KBM-7 (cell line): ENCODE measurements at regions not wholly inside any gene's neighbourhood (a gene's known extent, or its start where the extent isn't known, plus 50 kb on each side); places are given as distances from the start of the nearest gene placed in this dataset.
A peak's percentile ranks its signal among the peaks of the same experiment; 100 is the strongest.

ENCODE experiments used
- DNase-seq: peaks from one replicate; pipeline ENCODE4 v3.0.0-alpha.2; 2015
- in situ Hi-C: fragments of 300-500 bp; cut with MboI; formaldehyde crosslinking; loops from 2 replicates; pipeline ENCODE4 v1.14.3; 2020; ENCODE audit warnings: low sequenced_read_pairs, low pct_unique_long_range_greater_than_20kb, mixed read lengths

GRCh38 chr1:77632216-77632615 lies 50.2 kb downstream of the ZZZ3 start:
- DNase-seq = peak; percentile 53
- in situ Hi-C loops = no loop called here

DNA sequence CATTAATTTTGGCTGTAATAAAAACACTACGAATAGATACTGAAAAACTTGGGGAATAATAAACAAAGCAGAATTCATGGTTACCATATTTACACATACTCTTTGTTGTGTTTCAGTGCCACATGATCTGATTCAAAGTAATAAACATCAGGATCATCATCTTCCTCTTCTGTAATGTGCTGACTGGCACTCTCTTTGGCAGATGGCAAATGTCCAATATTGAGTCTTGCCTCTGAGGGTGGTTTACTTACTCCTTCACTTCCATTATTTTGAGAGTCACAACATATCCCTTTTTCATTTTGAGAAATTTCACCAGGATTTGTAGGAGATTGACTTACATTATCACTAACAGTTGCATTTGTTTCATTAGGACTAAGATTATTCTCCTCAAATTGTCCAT lies 50.7 kb downstream of the ZZZ3 start:
- in situ Hi-C loops = no loop called here

GRCh38 chr1:77631302-77631701 lies 51.2 kb downstream of the ZZZ3 start:
- in situ Hi-C loops = no loop called here
- DNase-seq = no peak

More for the DNA sequence above, 50.7 kb downstream of the ZZZ3 start:
- no peak for DNase-seq

DNA sequence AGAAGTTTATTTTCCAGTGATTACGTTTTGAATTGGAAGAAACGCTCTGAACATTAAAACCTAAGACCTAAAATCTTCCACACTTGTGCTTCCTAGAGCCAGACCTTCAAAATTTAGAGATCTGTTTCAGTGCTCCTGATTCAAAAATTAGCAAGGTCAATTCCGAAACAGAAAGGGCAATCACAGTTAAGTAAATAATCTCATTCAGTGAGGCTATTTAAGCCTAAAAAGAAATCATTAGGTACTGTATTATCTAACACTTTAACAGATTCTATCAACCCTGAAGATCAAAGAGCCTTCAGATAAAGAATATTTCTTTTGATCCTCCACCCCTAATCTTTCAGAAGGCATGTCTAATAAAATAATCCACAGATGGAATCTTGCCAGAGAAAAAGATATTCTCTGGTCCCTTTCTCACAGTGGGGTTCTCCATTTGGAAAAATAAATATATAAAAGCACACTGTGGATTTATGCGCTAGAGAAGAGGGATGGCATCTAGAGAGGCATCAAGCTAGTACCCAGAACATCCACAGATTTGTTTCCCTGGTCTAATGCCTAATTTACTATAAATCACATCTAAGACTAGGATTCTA lies 54.4 kb downstream of the ZZZ3 start:
- no peak for DNase-seq
- in situ Hi-C loops = no loop called here

- in situ Hi-C loops = no loop called here
- no peak for DNase-seq
These were observed 57.2 kb downstream of the ZZZ3 start for GRCh38 chr1:77625250-77625649.

DNA sequence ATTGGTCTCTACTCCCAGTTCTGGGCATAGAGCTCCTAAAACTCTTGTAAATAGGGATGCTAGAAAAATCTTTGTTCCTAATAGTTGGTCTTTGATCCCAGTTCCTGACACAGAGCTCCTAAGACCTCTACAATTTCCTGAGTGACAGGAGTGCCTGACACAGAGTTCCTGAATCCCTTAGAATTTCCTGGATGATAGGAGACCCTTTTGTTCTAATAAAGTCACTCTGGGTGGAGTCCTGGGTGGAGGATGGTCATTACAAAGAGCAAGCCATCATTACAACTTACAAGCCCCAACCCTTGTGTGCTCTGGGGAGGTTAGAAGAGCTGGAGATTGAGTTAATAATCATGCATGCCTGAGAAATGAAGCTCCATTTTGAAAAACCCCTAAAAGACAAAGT lies 58.4 kb downstream of the ZZZ3 start:
- DNase-seq = no peak
- in situ Hi-C loops = no loop called here

DNA sequence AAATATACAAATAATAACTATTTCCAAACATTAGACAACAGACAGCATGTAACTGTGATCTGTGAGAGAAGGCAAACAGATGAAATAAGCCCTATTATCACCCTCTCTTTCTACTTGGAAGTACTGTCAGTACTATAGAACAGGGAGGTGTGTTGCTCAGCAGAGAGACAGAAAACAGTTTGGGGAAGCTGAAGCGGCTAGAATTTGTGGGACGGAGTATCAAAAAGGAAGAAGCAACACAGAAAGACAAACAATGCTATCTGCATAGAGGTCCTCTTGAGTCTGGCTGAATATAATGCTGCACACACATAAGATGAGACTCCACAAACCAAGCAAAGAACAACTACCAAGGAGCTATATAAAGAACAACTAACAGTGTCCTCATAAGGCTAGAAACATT lies 59.4 kb downstream of the ZZZ3 start:
- in situ Hi-C loops = no loop called here

GRCh38 chr1:77620273-77620672 lies 62.2 kb downstream of the ZZZ3 start:
- in situ Hi-C loops = no loop called here
- DNase-seq = no peak

More for the DNA sequence above, 59.4 kb downstream of the ZZZ3 start:
- DNase-seq = no peak

DNA sequence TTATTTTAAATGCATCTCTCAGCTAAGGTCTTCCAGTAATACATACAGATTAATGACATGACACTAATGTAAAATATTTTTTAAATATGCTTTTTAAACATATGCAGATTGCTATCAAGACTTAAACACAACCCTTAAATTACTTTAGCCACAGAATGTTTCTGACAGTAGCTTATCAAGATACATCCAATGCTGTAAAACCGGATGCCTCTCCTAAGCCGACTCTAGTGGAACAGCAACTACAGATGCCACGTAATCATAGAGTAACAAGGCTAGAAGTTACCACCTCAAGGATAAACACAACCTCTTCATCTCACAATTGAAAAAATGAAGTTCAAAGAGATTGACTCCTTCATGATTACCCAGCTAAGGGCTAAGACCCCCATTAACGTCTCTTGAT lies 68.4 kb downstream of the ZZZ3 start:
- DNase-seq = no peak
- in situ Hi-C loops = no loop called here
